Bronchial epithelial cell (primary cell): ENCODE measurements at regions not wholly inside any gene's neighbourhood (a gene's known extent, or its start where the extent isn't known, plus 50 kb on each side); places are given as distances from the start of the nearest gene placed in this dataset.
A peak's percentile ranks its signal among the peaks of the same experiment; 100 is the strongest.

ENCODE experiments used
- DNase-seq: peaks from one replicate; pipeline ENCODE4 v3.0.0-alpha.2; 2010; ENCODE audit warnings: low read depth
- FAIRE-seq: peaks from 2 replicates; lab custom pipeline; 2011; peaks lifted over from hg19 to GRCh38; lab: Jason Lieb, UNC
- H3K27me3 ChIP-seq: 2 replicates; pipeline ENCODE4 v1.5.1; 2011; ENCODE audit warnings: low read length; ENCODE audit not compliant: control insufficient read depth, insufficient read depth
- H3K36me3 ChIP-seq: 2 replicates; pipeline ENCODE4 v1.5.1; 2011; ENCODE audit warnings: low read length; ENCODE audit not compliant: control insufficient read depth, insufficient read depth
- H3K4me3 ChIP-seq: 2 replicates; pipeline ENCODE4 v1.5.1; 2011; ENCODE audit warnings: mild to moderate bottlenecking, low read depth, low read length, control low read depth
- CTCF ChIP-seq: IDR thresholded peaks from 2 replicates; pipeline ENCODE4 v1.5.1; 2011; ENCODE audit warnings: mild to moderate bottlenecking, moderate library complexity, low read length, control low read depth, inconsistent platforms; ENCODE audit not compliant: insufficient read depth, severe bottlenecking

- peak; percentile 37 for DNase-seq
- Histone ChIP-seq H3K27me3 (peaks cover 3% of the 10 kb centered on the region), H3K4me3 (no peak overlapping the region), H3K36me3 (no peaks in the 10 kb centered on the region)
- no peak for TF ChIP-seq CTCF
- FAIRE-seq = peak; percentile 79
Measured at GRCh38 chr14:76576047-76576741, 185.1 kb upstream of the VASH1 start.

GRCh38 chr14:76577090-76577489, 184.2 kb upstream of the VASH1 start:
- Histone ChIP-seq H3K4me3 (no peak overlapping the region), H3K36me3 (no peaks in the 10 kb centered on the region), H3K27me3 (peaks cover 3% of the 10 kb centered on the region)
- no peak for TF ChIP-seq CTCF
- FAIRE-seq (no peak), DNase-seq (no peak)

- FAIRE-seq (no peak), DNase-seq (no peak)
- no peak for TF ChIP-seq CTCF
- Histone ChIP-seq H3K27me3 (peaks cover 3% of the 10 kb centered on the region), H3K4me3 (no peak overlapping the region), H3K36me3 (no peaks in the 10 kb centered on the region)
Measured at GRCh38 chr14:76577837-76578236, 183.4 kb upstream of the VASH1 start.

GRCh38 chr14:76580399-76580798, 180.9 kb upstream of the VASH1 start:
- Histone ChIP-seq H3K36me3 (no peaks in the 10 kb centered on the region), H3K4me3 (no peak overlapping the region), H3K27me3 (no peaks in the 10 kb centered on the region)
- FAIRE-seq = no peak
- no peak for DNase-seq
- no peak for TF ChIP-seq CTCF

- Histone ChIP-seq H3K36me3 (no peaks in the 10 kb centered on the region), H3K27me3 (no peaks in the 10 kb centered on the region), H3K4me3 (no peak overlapping the region)
- FAIRE-seq (no peak), DNase-seq (no peak)
- no peak for TF ChIP-seq CTCF
Measured at GRCh38 chr14:76580967-76581366, 180.3 kb upstream of the VASH1 start.

GRCh38 chr14:76581592-76581991, 179.7 kb upstream of the VASH1 start:
- no peaks in the 10 kb centered on the region for H3K27me3 ChIP-seq
- H3K36me3 ChIP-seq = no peaks in the 10 kb centered on the region
- H3K4me3 ChIP-seq = no peak overlapping the region
- DNase-seq (no peak), FAIRE-seq (no peak)
- TF ChIP-seq CTCF = no peak
